Dermis microvascular lymphatic vessel endothelial cell (primary cell): ENCODE measurements at regions not wholly inside any gene's neighbourhood (a gene's known extent, or its start where the extent isn't known, plus 50 kb on each side); places are given as distances from the start of the nearest gene placed in this dataset.

Source experiments
- DNase-seq, 2 donors: peaks; one replicate each; pipeline versions ENCODE4 v3.0.0 to v3.0.0-alpha.2; 2010; ENCODE audit warnings: low read depth in 2 of 2

- DNase-seq, result no peak
Observed at GRCh38 chr11:43619863-43620505, 60.6 kb upstream of the HSD17B12 start.

GRCh38 chr11:43626798-43627197, 53.7 kb upstream of the HSD17B12 start:
- no peak for DNase-seq
